Ecto neural progenitor cell (in vitro differentiated cells): ENCODE measurements at regions not wholly inside any gene's neighbourhood (a gene's known extent, or its start where the extent isn't known, plus 50 kb on each side); places are given as distances from the start of the nearest gene placed in this dataset.
"Not testable (repeated sequence)": the region's sequence is repeated elsewhere in the genome, so short reads cannot be mapped to it uniquely, and the experiment has no call there.

Experiments
- DNase-seq: peaks from one replicate; pipeline ENCODE4 v3.0.0-alpha.2; 2018; ENCODE audit warnings: low spot score

DNA sequence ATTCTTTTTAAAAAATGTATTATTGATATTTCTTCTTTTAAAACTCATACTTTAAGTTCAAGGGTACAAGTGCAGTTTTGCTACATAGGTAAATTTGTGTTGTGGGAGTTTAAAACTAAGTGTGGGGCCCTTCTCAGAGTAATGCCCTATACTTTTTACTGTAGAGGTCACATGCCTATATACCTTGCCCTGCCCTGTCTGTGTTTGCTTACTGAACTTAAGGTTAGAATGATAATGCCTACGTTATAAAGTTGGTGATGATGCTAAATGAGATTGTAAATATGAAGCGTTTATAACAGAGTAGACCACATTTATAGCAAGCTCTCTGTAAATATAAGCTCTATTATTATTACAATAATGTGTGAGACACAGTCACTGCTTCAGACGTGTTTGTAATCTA, 261.9 kb downstream of the RASSF9 start:
- no peak for DNase-seq

DNA sequence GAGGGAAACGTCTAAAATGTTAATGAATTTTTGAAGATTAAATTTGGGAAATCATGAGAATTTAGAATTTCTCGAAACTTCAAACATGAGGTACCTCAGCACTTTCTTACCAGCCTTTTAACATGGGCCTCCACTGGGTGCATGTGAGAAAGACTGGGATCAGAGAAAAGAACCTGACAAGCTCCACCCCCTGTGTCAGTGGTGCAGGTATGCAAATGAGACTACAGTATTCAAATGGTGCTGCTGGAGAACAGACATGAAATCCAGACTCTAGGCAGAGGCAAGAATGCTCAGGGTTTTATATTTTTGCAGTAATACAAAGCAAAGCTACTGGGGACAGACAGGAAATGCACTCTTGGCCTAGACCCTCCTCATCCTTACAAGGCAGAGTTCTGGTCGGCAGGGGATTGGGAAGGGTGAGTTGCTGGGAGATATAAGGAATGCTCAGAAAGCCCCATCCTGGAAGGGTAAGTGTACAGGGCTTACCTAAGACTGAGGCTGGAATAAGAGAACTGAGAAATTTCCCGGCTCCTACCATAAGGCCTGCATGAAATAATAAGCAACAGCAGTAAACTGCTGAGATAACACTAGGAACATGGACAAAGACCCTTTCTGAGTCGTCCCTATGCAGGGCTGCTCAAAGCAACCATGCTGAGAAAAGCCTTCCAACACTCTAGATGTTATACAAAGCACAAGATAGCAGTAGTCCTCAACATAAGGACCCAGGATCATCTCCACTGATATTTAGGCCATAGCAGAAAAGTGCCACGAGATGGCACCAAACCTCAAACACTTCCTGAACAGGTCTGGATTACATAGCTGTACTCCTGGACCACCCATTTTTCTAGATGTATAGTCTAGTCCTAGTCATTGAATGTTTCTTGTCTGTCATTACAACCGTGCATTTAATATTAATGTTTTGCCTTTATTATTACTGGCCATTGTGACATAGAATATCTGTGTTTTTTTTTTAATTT, 260.8 kb downstream of the RASSF9 start:
- DNase-seq: peak; percentile 60

DNA sequence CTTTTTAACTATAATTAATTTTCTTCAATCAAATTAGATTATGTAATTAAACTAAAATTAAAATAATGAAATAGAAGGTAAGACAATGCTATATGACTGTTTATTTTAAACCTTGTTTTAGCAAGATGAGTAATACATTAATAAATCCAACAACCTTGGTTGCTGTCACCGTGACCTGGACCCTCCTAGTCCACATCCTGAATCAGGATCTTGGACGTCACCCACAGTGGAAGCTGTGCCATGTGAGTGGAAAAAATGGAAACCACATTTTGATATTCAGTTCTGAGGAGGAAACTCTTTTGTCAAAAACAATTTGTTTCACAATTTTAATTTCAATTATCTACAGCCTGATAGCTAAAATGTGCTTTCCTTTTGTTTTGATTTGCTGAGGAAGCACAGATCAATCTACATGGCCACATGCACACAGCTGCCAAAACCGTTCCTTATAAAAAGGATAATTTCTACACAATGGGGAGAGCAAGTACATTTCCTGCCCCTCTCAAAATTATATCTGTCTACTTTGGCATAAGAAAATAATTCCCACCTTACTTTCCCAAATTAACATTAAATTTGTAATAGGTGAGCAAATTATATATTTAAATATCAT, 255.5 kb downstream of the RASSF9 start:
- no peak for DNase-seq

DNA sequence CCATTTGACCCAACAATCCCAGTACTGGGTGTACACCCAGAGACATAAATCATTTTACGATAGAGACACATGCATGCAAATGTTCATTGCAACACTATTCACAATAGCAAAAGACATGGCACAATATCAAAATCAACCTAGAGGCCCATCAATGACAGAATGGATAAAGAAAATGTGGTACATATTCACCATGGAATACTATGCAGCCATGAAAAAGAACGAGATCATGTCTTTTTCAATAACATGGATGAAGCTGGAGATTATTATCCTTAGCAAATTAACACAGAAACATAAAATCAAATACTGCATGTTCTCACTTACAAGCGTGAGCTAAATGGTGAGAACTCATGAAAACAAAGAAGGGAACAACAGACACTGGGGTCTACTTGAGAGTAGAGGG, 249.1 kb downstream of the RASSF9 start:
- no peak for DNase-seq

DNA sequence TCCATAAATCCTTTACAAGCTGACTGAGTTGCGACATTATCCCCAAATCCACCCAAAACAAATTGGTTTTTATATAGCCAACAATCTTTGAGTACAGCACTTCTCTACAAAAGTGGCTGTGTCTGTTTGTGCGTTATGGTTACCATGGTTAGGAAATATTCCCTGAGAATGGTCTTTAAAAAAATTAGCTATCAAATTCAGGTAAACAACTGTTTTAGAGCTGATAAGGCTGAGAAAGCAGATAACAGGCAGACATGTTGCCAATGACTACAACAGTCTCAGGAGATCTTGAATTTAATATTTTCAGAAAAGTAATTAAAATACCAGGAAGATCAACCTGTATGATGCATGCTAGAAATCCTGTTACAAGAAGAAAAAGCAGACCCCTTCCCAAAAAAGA, 248.0 kb downstream of the RASSF9 start:
- no peak for DNase-seq

DNA sequence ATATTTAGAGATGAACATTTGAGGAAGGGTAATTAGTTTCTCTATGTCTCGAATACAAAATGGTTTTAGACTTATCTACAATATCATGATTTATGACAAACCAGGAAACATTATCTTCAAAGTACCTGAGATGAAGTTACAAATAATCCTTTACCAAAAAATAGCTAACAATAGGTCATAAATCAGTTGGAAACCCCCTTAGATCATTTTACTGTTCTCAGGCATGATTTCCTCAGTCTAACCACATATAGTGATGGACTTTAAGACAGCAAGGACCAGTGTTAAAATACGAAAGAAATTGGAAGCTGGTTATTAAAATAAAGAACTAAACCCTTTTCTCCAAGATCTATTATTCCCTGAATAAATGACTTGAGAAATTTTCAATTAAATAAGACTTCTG, 235.4 kb downstream of the RASSF9 start:
- DNase-seq: no peak

GRCh38 chr12:85603556-85603955, 232.7 kb downstream of the RASSF9 start:
- DNase-seq: no peak

DNA sequence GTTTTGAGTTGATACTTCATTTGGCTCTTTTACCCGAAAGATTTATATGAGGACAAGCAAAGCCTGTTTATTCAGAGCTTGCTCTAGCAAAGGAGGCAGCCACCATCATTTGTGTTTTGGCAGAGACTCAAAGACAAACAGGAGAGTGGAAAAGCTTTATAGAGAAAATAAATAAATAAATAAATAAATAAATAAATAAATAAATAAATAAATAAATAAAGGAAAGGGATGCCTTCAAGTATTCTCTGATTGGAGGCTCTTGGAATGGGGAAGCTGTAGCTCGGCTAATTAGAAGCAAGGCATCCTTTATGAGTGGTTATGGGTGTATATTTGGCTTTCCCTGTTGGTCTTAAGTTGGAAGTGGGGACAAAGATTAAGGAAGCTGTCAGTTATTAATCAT, 229.8 kb downstream of the RASSF9 start:
- DNase-seq: no peak

DNA sequence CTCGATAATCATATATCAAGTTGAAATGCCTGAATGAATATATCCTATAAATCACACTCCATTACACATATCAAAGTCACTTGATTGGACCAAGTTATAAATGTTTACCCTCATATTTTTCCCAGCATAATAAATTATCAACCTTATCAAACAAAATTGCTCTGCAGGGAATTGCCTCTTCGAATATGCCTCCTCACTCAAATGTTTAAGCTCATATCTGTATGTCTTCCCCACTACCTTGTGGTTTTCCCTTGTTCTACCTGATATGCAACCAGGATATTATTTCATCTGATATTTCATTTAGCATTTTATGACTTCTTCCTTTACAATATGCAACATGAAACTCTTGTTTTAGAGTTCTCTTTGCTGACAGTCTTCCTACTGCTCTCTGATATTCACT, 226.4 kb downstream of the RASSF9 start:
- no peak for DNase-seq

- DNase-seq: no peak
These were observed 226.0 kb downstream of the RASSF9 start for GRCh38 chr12:85610194-85610593.

GRCh38 chr12:85616201-85616600, 220.0 kb downstream of the RASSF9 start:
- no peak for DNase-seq

GRCh38 chr12:85617307-85618091, 218.7 kb downstream of the RASSF9 start:
- DNase-seq: no peak

DNA sequence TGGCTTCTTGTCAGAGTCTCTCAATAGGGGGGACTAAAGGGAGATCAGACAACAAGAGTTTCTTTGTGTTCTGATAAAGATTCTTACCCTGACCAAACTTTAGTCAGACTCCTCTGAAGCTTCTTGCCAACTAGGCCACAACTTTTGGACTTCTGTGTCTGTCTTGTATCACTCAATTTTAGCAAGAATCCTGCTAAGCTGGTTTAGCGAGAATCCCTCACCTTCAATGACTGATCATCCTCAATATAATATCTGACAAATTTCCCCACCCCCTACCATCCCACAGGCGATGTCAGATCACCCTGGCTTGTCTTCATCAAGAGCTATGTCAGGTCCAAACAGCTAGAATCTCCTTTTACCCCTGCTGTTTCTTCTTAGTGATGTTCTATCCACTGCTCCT, 215.2 kb downstream of the RASSF9 start:
- DNase-seq: no peak

GRCh38 chr12:85623763-85624162, 212.4 kb downstream of the RASSF9 start:
- no peak for DNase-seq

- DNase-seq: no peak
These were observed 210.7 kb downstream of the RASSF9 start for GRCh38 chr12:85625467-85625866.

DNA sequence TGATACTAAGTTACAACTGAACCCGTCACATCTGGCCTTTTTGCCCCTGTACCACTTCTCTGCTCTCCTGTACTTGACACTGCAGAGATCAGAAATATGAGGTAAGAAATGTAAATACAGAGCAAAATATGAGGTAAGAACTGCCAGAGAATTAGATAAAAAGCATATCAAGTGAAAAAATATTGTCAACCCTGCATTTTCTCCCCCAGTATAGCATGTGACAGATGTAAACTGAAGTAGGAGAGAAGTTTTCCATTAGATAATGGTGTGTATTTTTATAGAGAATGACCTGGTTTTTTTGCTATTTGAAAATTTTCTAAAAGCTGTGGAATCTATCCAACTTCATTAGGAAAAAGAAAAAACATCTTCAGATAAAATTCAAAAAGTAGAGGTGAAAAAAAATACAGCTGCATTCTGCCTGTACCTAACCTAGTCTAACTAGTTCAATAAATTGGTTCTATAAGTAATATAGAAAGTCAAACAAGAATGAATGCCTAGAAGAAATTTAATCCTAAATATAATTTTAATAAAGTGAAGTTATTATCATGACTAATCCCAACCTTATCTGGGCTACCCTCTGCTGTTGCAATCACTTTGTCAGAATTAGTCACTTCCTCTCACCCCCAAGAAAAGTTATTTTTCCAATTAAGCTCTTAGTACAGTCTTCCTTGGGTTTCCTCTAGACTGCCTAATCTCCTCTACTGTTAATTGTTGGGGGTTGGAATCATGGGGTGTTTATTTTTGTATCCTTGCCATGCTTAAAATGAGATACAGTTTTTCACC, 210.0 kb downstream of the RASSF9 start:
- DNase-seq: no peak

DNA sequence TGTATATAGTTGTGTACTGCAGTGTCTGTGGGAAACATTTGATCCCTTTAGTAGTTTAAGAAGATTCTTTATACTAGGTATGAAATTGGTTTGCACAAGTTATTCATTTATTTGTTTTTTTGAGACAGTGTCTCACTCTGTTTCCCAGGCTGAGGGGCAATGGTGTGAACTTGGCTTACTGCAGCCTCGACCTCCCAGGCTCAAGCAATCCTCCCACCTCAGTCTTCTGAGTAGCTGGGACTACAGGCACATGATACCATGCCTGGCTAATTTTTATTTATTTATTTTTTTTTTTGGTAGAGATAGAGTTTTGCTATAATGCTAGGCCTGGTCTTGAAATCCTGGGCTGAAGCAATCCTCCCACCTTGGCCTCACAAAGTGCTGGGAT, 209.4 kb downstream of the RASSF9 start:
- no peak for DNase-seq

DNA sequence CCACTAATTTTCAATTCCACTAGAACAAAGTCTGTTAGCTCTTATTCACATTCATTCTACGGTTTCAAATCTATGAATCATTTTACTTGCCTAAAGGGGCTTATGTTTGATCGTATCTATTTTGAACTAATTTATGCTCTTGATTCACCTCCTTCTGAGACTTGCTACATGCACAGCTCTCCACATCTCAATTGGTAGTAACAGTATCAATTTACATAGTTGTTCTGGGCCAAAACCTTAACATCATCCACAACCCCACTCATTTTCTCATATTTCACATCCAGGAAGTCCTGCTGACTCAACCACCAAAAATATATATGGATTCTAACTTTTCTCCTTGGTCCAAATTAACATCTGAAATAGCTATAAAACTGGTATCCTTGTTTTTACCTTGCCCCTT, 208.6 kb downstream of the RASSF9 start:
- DNase-seq: no peak

GRCh38 chr12:85628562-85628961, 207.6 kb downstream of the RASSF9 start:
- DNase-seq: not testable (repeated sequence)

GRCh38 chr12:85630851-85631250, 205.4 kb downstream of the RASSF9 start:
- DNase-seq: no peak

DNA sequence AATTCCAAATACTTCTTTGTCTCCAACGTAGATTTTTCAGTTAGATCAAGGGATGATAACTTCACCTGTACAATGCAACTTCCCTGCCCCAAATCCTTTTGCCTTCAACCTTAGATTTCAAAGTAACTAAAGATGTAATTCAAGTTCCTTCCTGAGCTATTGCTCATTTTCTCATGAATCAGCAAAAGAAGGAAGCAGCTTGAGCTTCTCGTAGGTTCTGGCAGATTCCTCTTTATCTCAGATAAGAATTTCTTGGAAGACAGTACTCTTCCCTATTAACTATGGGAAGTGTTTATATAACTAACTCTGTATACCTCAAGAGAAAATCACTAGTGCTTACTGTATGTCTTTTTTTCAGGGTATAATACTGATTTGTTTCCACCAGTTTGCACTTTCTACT, 203.8 kb downstream of the RASSF9 start:
- DNase-seq: no peak

DNA sequence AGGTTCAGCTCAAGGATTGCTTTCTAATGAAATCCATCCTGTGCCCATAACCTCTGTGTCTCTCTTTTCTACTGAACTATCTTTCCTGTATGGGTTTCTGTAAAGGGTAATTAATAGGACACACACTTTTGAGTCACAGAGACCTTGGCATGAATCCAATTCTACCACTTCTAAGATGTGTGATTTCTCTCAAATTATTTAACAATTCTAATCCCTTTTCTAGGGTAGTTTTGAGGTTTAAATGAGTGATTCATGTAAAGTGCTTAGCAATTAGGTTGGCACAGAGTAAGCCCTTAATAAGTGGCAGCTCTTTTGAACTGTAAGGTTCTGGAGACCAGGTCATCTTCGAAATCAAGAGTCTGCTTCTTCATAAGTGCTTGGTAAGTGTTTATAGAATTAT, 202.7 kb downstream of the RASSF9 start:
- DNase-seq: no peak
